ENCODE measurements at regions not wholly inside any gene's neighbourhood (a gene's known extent, or its start where the extent isn't known, plus 50 kb on each side); places are given as distances from the start of the nearest gene placed in this dataset.

DNA sequence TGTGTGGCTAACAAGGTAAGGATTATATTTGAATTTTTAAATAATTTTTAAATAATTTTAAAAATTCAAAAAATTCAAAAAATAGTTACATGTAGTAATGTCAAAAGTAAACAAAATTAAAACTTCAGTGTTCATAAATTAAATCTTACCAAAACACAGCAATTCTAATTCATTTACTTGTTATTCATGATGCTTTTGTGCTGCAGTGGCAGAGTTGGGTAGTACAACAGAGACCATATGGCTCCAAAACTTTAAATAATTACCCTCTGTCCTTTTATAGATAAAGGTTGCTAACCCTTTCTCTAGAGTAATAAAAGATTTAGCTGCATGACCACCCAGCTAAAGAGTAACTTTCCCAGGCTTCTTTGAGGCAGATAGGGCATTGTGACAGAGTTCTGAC is 1355.6 kb downstream of the FSTL5 start:
- TF ChIP-seq, protein P1, sequence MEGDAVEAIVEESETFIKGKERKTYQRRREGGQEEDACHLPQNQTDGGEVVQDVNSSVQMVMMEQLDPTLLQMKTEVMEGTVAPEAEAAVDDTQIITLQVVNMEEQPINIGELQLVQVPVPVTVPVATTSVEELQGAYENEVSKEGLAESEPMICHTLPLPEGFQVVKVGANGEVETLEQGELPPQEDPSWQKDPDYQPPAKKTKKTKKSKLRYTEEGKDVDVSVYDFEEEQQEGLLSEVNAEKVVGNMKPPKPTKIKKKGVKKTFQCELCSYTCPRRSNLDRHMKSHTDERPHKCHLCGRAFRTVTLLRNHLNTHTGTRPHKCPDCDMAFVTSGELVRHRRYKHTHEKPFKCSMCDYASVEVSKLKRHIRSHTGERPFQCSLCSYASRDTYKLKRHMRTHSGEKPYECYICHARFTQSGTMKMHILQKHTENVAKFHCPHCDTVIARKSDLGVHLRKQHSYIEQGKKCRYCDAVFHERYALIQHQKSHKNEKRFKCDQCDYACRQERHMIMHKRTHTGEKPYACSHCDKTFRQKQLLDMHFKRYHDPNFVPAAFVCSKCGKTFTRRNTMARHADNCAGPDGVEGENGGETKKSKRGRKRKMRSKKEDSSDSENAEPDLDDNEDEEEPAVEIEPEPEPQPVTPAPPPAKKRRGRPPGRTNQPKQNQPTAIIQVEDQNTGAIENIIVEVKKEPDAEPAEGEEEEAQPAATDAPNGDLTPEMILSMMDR (IDR thresholded peaks at IDR 0.05; ENCODE audit: borderline replicate concordance, extremely low read depth, low read length, poor library complexity, severe bottlenecking) = no peak
- TF ChIP-seq EZH2 (IDR thresholded peaks at IDR 0.05; ENCODE audit: borderline replicate concordance, low read depth, low read length, severe bottlenecking) = no peak
